PC-9 (cell line): ENCODE measurements at regions not wholly inside any gene's neighbourhood (a gene's known extent, or its start where the extent isn't known, plus 50 kb on each side); places are given as distances from the start of the nearest gene placed in this dataset.

Source experiments
- BruUV-seq: library from RNA; stranded (reverse); fragments of 400-500 nt; replicated peaks from 2 replicates; lab custom pipeline; 2021; lab: Mats Ljungman, UMichigan
- CTCF ChIA-PET: fragments of 300-600 bp; sonication (Branson Sonifier 250); formaldehyde crosslinking; loops from one replicate; lab custom pipeline; 2022; ENCODE audit warnings: antibody characterized with exemption; lab: Charles Lee
- POLR2A ChIA-PET: fragments of 300-600 bp; sonication (Branson Sonifier 250); formaldehyde crosslinking; loops from one replicate; lab custom pipeline; 2022; ENCODE audit warnings: antibody characterized with exemption; ENCODE audit not compliant: unreplicated experiment; lab: Charles Lee
- DNase-seq, 2 experiments: peaks; one replicate each; pipeline versions ENCODE4 v3.0.0 to v3.0.0-alpha.2; 2015 to 2022; ENCODE audit warnings: mixed read lengths in 1 of 2
- H2AFZ ChIP-seq: fragments of 200-600 bp; sonication (generic); 2 replicates; pipeline ENCODE4 v1.8.1; 2017; ENCODE audit warnings: antibody characterized with exemption
- H3F3A ChIP-seq: fragments of 200-600 bp; sonication (generic); 2 replicates; pipeline ENCODE4 v1.8.1; 2017; ENCODE audit warnings: antibody characterized with exemption, mild to moderate bottlenecking, low read depth; ENCODE audit not compliant: insufficient read depth
- H3K27ac ChIP-seq: fragments of 200-600 bp; sonication (generic); 2 replicates; pipeline ENCODE4 v1.6.1; 2016; ENCODE audit warnings: mixed run types
- H3K27me3 ChIP-seq: fragments of 200-600 bp; sonication (generic); 2 replicates; pipeline ENCODE4 v1.6.1; 2016; ENCODE audit warnings: low read depth, mixed run types; ENCODE audit not compliant: insufficient read depth
- H3K36me3 ChIP-seq: fragments of 200-600 bp; sonication (generic); 2 replicates; pipeline ENCODE4 v1.6.1; 2016; ENCODE audit warnings: low read depth, mixed run types
- H3K4me1 ChIP-seq: fragments of 200-600 bp; sonication (generic); replicated peaks from 2 replicates; pipeline ENCODE4 v1.6.1; 2016; ENCODE audit warnings: mixed run types; ENCODE audit not compliant: insufficient read depth
- H3K4me2 ChIP-seq: fragments of 200-600 bp; sonication (generic); 2 replicates; pipeline ENCODE4 v1.6.1; 2017; ENCODE audit warnings: mixed run types
- H3K4me3 ChIP-seq: fragments of 200-600 bp; sonication (generic); 2 replicates; pipeline ENCODE4 v1.6.1; 2016; ENCODE audit warnings: mixed run types
- H3K79me2 ChIP-seq: fragments of 200-600 bp; sonication (generic); 2 replicates; pipeline ENCODE4 v1.6.1; 2017; ENCODE audit warnings: low read depth, mixed run types
- H3K9me2 ChIP-seq: fragments of 200-600 bp; sonication (generic); 2 replicates; pipeline ENCODE4 v1.8.1; 2017; ENCODE audit warnings: mild to moderate bottlenecking; ENCODE audit not compliant: insufficient read depth
- H3K9me3 ChIP-seq: fragments of 200-600 bp; sonication (generic); 2 replicates; pipeline ENCODE4 v1.8.1; 2016; ENCODE audit warnings: low read depth; ENCODE audit not compliant: insufficient read depth
- H4K20me1 ChIP-seq: fragments of 200-600 bp; sonication (generic); 2 replicates; pipeline ENCODE4 v1.8.1; 2017; ENCODE audit not compliant: insufficient read depth
- EZH2 ChIP-seq: fragments of 200-600 bp; sonication (generic); IDR thresholded peaks from 2 replicates; pipeline ENCODE4 v1.8.0; 2017; ENCODE audit warnings: antibody characterized with exemption, low read depth
- intact Hi-C: fragments of 100-400 bp; cut with micrococcal nuclease; formaldehyde crosslinking; loops from one replicate; pipeline ENCODE4 v1.10.0; 2022; ENCODE audit not compliant: unreplicated experiment
- TF ChIP-seq, protein P1 (sequence below): fragments of 200-600 bp; sonication (generic); conservative IDR thresholded peaks from 2 replicates; pipeline ENCODE4 v1.6.1; 2017; ENCODE audit warnings: mixed run types, antibody characterized with exemption, mild to moderate bottlenecking, moderate library complexity

DNA sequence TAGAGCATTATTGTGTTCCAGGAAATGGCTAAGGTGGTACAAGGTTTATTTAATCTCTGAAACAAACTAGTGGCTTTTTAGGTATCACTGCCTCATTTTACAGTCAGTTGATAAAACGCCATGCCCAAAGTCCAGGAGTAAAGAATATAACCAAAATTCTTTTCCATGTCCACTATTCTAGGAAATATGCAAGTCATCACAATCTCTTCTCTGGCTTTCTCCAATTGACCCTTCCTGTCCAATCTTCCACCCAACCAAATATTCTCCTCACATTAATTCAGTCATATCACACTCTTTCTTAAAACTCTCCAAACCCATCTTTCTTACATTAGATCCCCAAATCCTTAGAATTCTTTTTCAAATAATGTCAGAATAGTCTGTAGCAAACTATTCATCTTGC lies 1110.0 kb upstream of the CDH8 start:
- Histone ChIP-seq H3F3A (no peaks in the 10 kb centered on the region), H2AFZ (no peak overlapping the region), H3K27me3 (peaks cover 7% of the 10 kb centered on the region; the same call in 1 of the 2 replicates), H3K4me2 (no peak overlapping the region), H3K27ac (no peak overlapping the region), H3K9me3 (no peaks in the 10 kb centered on the region), H3K4me3 (no peak overlapping the region), H3K79me2 (no peaks in the 10 kb centered on the region), H3K9me2 (no peaks in the 10 kb centered on the region), H3K4me1 (no peaks in the 10 kb centered on the region), H3K36me3 (no peaks in the 10 kb centered on the region), H4K20me1 (no peaks in the 10 kb centered on the region)
- no TSS peak for BruUV-seq
- intact Hi-C loops: no loop called here
- ChIA-PET POLR2A (no interaction called here), CTCF (no interaction called here)
- TF ChIP-seq EZH2: no peak
- TF ChIP-seq, protein P1, sequence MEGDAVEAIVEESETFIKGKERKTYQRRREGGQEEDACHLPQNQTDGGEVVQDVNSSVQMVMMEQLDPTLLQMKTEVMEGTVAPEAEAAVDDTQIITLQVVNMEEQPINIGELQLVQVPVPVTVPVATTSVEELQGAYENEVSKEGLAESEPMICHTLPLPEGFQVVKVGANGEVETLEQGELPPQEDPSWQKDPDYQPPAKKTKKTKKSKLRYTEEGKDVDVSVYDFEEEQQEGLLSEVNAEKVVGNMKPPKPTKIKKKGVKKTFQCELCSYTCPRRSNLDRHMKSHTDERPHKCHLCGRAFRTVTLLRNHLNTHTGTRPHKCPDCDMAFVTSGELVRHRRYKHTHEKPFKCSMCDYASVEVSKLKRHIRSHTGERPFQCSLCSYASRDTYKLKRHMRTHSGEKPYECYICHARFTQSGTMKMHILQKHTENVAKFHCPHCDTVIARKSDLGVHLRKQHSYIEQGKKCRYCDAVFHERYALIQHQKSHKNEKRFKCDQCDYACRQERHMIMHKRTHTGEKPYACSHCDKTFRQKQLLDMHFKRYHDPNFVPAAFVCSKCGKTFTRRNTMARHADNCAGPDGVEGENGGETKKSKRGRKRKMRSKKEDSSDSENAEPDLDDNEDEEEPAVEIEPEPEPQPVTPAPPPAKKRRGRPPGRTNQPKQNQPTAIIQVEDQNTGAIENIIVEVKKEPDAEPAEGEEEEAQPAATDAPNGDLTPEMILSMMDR: no peak
- no peak for DNase-seq

DNA sequence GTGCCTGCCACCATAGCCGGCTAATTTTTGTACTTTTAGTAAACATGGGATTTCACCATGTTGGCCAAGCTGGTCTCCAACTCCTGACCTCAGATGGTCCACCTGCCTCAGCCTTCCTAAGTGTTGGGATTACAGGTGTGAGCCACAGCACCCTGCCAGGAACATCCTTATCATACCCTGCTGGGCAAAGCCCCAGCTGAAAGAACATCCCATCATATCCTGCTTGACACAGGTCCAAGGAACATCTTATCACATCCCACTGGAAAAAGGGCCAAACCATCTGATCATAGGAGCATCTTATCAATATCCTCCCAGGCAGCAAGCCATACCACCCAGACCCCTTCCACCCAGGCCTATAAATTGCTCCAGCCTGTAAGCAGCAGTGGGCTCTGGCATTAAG lies 1109.2 kb upstream of the CDH8 start:
- H3K4me3 ChIP-seq: no peak overlapping the region
- no peaks in the 10 kb centered on the region for H3F3A ChIP-seq
- POLR2A ChIA-PET: no interaction called here
- no peaks in the 10 kb centered on the region for H3K4me1 ChIP-seq
- no TSS peak for BruUV-seq
- no peak overlapping the region for H2AFZ ChIP-seq
- DNase-seq: no peak
- no peak overlapping the region for H3K27ac ChIP-seq
- H3K79me2 ChIP-seq: no peaks in the 10 kb centered on the region
- H4K20me1 ChIP-seq: no peaks in the 10 kb centered on the region
- CTCF ChIA-PET: no interaction called here
- H3K36me3 ChIP-seq: no peaks in the 10 kb centered on the region
- TF ChIP-seq EZH2: no peak
- TF ChIP-seq, protein P1: no peak
- H3K9me2 ChIP-seq: no peaks in the 10 kb centered on the region
- intact Hi-C loops: no loop called here
- peaks cover 7% of the 10 kb centered on the region; the same call in 1 of the 2 replicates for H3K27me3 ChIP-seq
- H3K4me2 ChIP-seq: no peak overlapping the region
- no peaks in the 10 kb centered on the region for H3K9me3 ChIP-seq

DNA sequence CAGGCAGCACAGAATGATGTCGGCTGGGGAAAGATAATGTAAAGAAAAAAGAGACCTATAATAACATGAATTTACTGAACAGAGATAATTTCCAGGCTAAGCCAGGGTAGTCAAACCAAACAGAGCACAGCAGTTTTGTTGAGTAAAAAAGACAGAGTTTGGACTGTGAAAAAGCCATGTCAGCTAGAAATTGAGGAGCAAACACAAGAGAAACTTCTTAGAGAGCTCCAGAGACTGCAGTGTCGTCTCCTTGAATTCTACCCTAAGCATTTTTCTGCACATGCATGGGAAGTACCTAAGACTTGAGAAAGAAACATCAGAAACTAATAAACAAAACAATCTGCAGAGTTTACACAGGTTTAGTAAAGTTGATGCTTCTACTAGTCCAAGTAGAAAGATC lies 1098.8 kb upstream of the CDH8 start:
- H4K20me1 ChIP-seq: no peaks in the 10 kb centered on the region
- DNase-seq: no peak
- H3K9me3 ChIP-seq: no peaks in the 10 kb centered on the region
- ChIA-PET CTCF (no interaction called here), POLR2A (no interaction called here)
- no peak overlapping the region for H3K4me3 ChIP-seq
- H3K27ac ChIP-seq: no peak overlapping the region
- H3K36me3 ChIP-seq: no peaks in the 10 kb centered on the region
- TF ChIP-seq EZH2: no peak
- TF ChIP-seq, protein P1: no peak
- no peaks in the 10 kb centered on the region for H3K4me1 ChIP-seq
- H2AFZ ChIP-seq: no peak overlapping the region
- H3K79me2 ChIP-seq: no peaks in the 10 kb centered on the region
- H3F3A ChIP-seq: no peaks in the 10 kb centered on the region
- no peaks in the 10 kb centered on the region for H3K27me3 ChIP-seq
- BruUV-seq: no TSS peak
- no peaks in the 10 kb centered on the region for H3K9me2 ChIP-seq
- no peak overlapping the region for H3K4me2 ChIP-seq
- intact Hi-C loops: no loop called here
